ENCODE measurements at regions not wholly inside any gene's neighbourhood (a gene's known extent, or its start where the extent isn't known, plus 50 kb on each side); places are given as distances from the start of the nearest gene placed in this dataset.

GRCh38 chr6:78363688-78364087 lies 503.7 kb upstream of the IRAK1BP1 start:
- H3K27ac ChIP-seq (ENCODE audit: low read depth in 1 of 2, low read length in 2 of 2): no peak overlapping the region
- no peak overlapping the region for H3K4me3 Mint-ChIP-seq
- CTCF ChIA-PET: no interaction called here
- peaks cover 3% of the 10 kb centered on the region for H3K9me3 Mint-ChIP-seq
- peaks cover 0 to 4% of the 10 kb centered on the region in 2 experiments for H3K9me3 ChIP-seq (ENCODE audit: control insufficient read depth in 1 of 2, insufficient read depth in 1 of 2, low read length in 2 of 2)
- ATAC-seq (ENCODE audit: poor library complexity) (no peak), DNase-seq (no peak)
- H3K4me1 ChIP-seq (ENCODE audit: insufficient read depth, low read length): no peaks in the 10 kb centered on the region
- no peaks in the 10 kb centered on the region for H3K27me3 Mint-ChIP-seq
- intact Hi-C loops (cut with DNase I, micrococcal nuclease): no loop called here
- POLR2A ChIA-PET: no interaction called here
- H3K36me3 ChIP-seq (ENCODE audit: insufficient read depth, low read length): no peaks in the 10 kb centered on the region
- H3K4me1 Mint-ChIP-seq (ENCODE audit: low read depth): no peaks in the 10 kb centered on the region
- no peaks in the 10 kb centered on the region for H3K27me3 ChIP-seq (ENCODE audit: control insufficient read depth in 1 of 2, insufficient read depth in 2 of 2, low read length in 2 of 2)
- TF ChIP-seq CTCF (IDR thresholded peaks at IDR 0.05): no peak
- H3K27ac Mint-ChIP-seq: no peak overlapping the region
- H3K4me3 ChIP-seq (ENCODE audit: low read length): no peak overlapping the region
- H3K36me3 Mint-ChIP-seq (ENCODE audit: low read depth): no peaks in the 10 kb centered on the region

GRCh38 chr6:78365473-78365872 lies 501.9 kb upstream of the IRAK1BP1 start:
- CTCF ChIA-PET: no interaction called here
- intact Hi-C loops (cut with DNase I, micrococcal nuclease): no loop called here
- H3K9me3 Mint-ChIP-seq: peaks cover 3% of the 10 kb centered on the region

GRCh38 chr6:78377056-78377455 lies 490.3 kb upstream of the IRAK1BP1 start:
- TF ChIP-seq CTCF (IDR thresholded peaks at IDR 0.05): no peak
- Histone ChIP-seq H3K27ac (ENCODE audit: low read depth in 1 of 2, low read length in 2 of 2) (no peak overlapping the region), H3K36me3 (ENCODE audit: insufficient read depth, low read length) (no peaks in the 10 kb centered on the region), H3K4me1 (ENCODE audit: insufficient read depth, low read length) (no peaks in the 10 kb centered on the region), H3K9me3 (ENCODE audit: control insufficient read depth in 1 of 2, insufficient read depth in 1 of 2, low read length in 2 of 2) (peaks cover 0 to 8% of the 10 kb centered on the region in 2 experiments), H3K4me3 (ENCODE audit: low read length) (no peak overlapping the region), H3K27me3 (ENCODE audit: control insufficient read depth in 1 of 2, insufficient read depth in 2 of 2, low read length in 2 of 2) (no peaks in the 10 kb centered on the region)
- no peak for ATAC-seq (ENCODE audit: poor library complexity)
- no peaks in the 10 kb centered on the region for H3K4me1 Mint-ChIP-seq (ENCODE audit: low read depth)
- H3K4me3 Mint-ChIP-seq: no peak overlapping the region
- H3K27ac Mint-ChIP-seq: no peak overlapping the region
- no peak for DNase-seq
- H3K27me3 Mint-ChIP-seq: no peaks in the 10 kb centered on the region
- H3K36me3 Mint-ChIP-seq (ENCODE audit: low read depth): no peaks in the 10 kb centered on the region
- intact Hi-C loops (cut with DNase I, micrococcal nuclease): no loop called here
- CTCF ChIA-PET: no interaction called here
- POLR2A ChIA-PET: no interaction called here
- H3K9me3 Mint-ChIP-seq: peaks cover 20% of the 10 kb centered on the region

More at GRCh38 chr6:78365473-78365872, 501.9 kb upstream of the IRAK1BP1 start:
- no peak for ATAC-seq (ENCODE audit: poor library complexity)
- no peaks in the 10 kb centered on the region for H3K27me3 Mint-ChIP-seq
- POLR2A ChIA-PET: no interaction called here
- H3K4me3 ChIP-seq (ENCODE audit: low read length): no peak overlapping the region
- H3K9me3 ChIP-seq (ENCODE audit: control insufficient read depth in 1 of 2, insufficient read depth in 1 of 2, low read length in 2 of 2): peaks cover 0 to 4% of the 10 kb centered on the region in 2 experiments
- H3K27ac Mint-ChIP-seq: no peak overlapping the region
- H3K4me3 Mint-ChIP-seq: no peak overlapping the region
- H3K4me1 Mint-ChIP-seq (ENCODE audit: low read depth): no peaks in the 10 kb centered on the region
- no peaks in the 10 kb centered on the region for H3K36me3 ChIP-seq (ENCODE audit: insufficient read depth, low read length)
- H3K27ac ChIP-seq (ENCODE audit: low read depth in 1 of 2, low read length in 2 of 2): no peak overlapping the region
- no peaks in the 10 kb centered on the region for H3K4me1 ChIP-seq (ENCODE audit: insufficient read depth, low read length)
- H3K36me3 Mint-ChIP-seq (ENCODE audit: low read depth): no peaks in the 10 kb centered on the region
- no peak for TF ChIP-seq CTCF (IDR thresholded peaks at IDR 0.05)
- DNase-seq: no peak
- no peaks in the 10 kb centered on the region for H3K27me3 ChIP-seq (ENCODE audit: control insufficient read depth in 1 of 2, insufficient read depth in 2 of 2, low read length in 2 of 2)

Measured in CD4-positive, alpha-beta T cell (primary cell).